ENCODE measurements at regions not wholly inside any gene's neighbourhood (a gene's known extent, or its start where the extent isn't known, plus 50 kb on each side); places are given as distances from the start of the nearest gene placed in this dataset.

- ChIA-PET POLR2A (no interaction called here), CTCF (ENCODE audit: low intra/inter-chr PET ratio) (no interaction called here)
- no peaks in the 10 kb centered on the region for H3K9me1 ChIP-seq (ENCODE audit: control insufficient read depth, insufficient read depth, low read length)
- no peaks in the 10 kb centered on the region for H3K9me3 ChIP-seq (replicated peaks; ENCODE audit: control insufficient read depth, insufficient read depth, low read depth, low read length)
- H3K79me2 ChIP-seq (ENCODE audit: control insufficient read depth, insufficient read depth, low read length) = no peaks in the 10 kb centered on the region
- no peaks in the 10 kb centered on the region; a peak in 1 of 5 replicates for H3K4me1 ChIP-seq (replicated peaks in 1 of 2; ENCODE audit: control insufficient read depth in 2 of 2, insufficient read depth in 2 of 2, low read length in 2 of 2)
- DNase-seq (ENCODE audit: extremely low read depth in 1 of 4, low spot score in 3 of 4) (no peak), FAIRE-seq (no peak), ATAC-seq (no peak)
- no peak overlapping the region for H3K4me3 ChIP-seq
- H3K4me2 ChIP-seq (ENCODE audit: insufficient read depth, low read length) = no peak overlapping the region
- in situ Hi-C loops (cut with MboI) (loop anchor here (5.0 kb wide), 1 partner anchor 146 kb away; no protein-coding TSS in a partner anchor), intact Hi-C loops (cut with micrococcal nuclease) (loop anchor here (5.0 kb wide), 1 partner anchor 641 kb away; no protein-coding TSS in a partner anchor)
- no peaks in the 10 kb centered on the region for H3K36me3 ChIP-seq (ENCODE audit: control insufficient read depth, insufficient read depth, low read length)
- H2AFZ ChIP-seq (ENCODE audit: low read depth, low read length) = no peak overlapping the region
- TF ChIP-seq E2F3 (CRISPR knock-in tag; IDR thresholded peaks at IDR 0.05) (no peak), ZNF583 (CRISPR knock-in tag; IDR thresholded peaks at IDR 0.05) (no peak), AFF4 (CRISPR knock-in tag; IDR thresholded peaks at IDR 0.05) (no peak), TBL1XR1 (IDR thresholded peaks at IDR 0.05; ENCODE audit: low read length in 2 of 2) (no peak), CHD2 (IDR thresholded peaks at IDR 0.05; ENCODE audit: low read depth, low read length) (no peak), RHOXF2B (CRISPR knock-in tag; conservative IDR thresholded peaks at IDR 0.05) (no peak), GABPB2 (CRISPR knock-in tag; conservative IDR thresholded peaks at IDR 0.05) (no peak), NCOA6 (IDR thresholded peaks at IDR 0.05) (no peak), TCF3 (CRISPR knock-in tag; IDR thresholded peaks at IDR 0.05) (no peak), NFE2L1 (tag; IDR thresholded peaks at IDR 0.05; ENCODE audit: borderline replicate concordance, low read depth) (no peak), TBP (optimal IDR thresholded peaks at IDR 0.05; ENCODE audit: low read depth, low read length) (no peak), ATF2 (CRISPR knock-in tag; IDR thresholded peaks at IDR 0.05) (no peak), HMBOX1 (IDR thresholded peaks at IDR 0.05) (no peak), TOE1 (IDR thresholded peaks at IDR 0.05; ENCODE audit: borderline replicate concordance) (no peak), TOE1 (CRISPR knock-in tag; IDR thresholded peaks at IDR 0.05; ENCODE audit: borderline replicate concordance, low read depth) (no peak), LEF1 (IDR thresholded peaks at IDR 0.05) (no peak)
- H3K27ac ChIP-seq (ENCODE audit: extremely low read depth, low read depth, low read length) = no peak overlapping the region
- WGBS (ENCODE audit: insufficient coverage, low coverage, missing lambda C conversion rate) = no CpG with 5 or more reads among the region's 4 CpGs
- H4K20me1 ChIP-seq (replicated peaks; ENCODE audit: control insufficient read depth, insufficient read depth, low read length) = no peaks in the 10 kb centered on the region
- no TSS peak for BruUV-seq (replicated peaks)
- H3K9ac ChIP-seq (ENCODE audit: insufficient read depth in 1 of 2, low read depth in 2 of 2, low read length in 2 of 2) = no peak overlapping the region
- H3K27me3 ChIP-seq (ENCODE audit: control insufficient read depth in 2 of 2, insufficient read depth in 2 of 2, low read length in 2 of 2) = peaks cover 0 to 7% of the 10 kb centered on the region in 2 experiments; a peak in 1 of 5 replicates
Observed at GRCh38 chr4:102451266-102451665, 49.9 kb upstream of the NFKB1 start.

Data from K562 (cell line).